ENCODE measurements at regions not wholly inside any gene's neighbourhood (a gene's known extent, or its start where the extent isn't known, plus 50 kb on each side); places are given as distances from the start of the nearest gene placed in this dataset.
A peak's percentile ranks its signal among the peaks of the same experiment; 100 is the strongest.

GRCh38 chr4:159435561-159436023 is 332.7 kb downstream of the RAPGEF2 start:
- intact Hi-C loops (cut with micrococcal nuclease) = no loop called here
- no peak for ATAC-seq
- DNase-seq = no peak

GRCh38 chr4:159443975-159444374 is 341.1 kb downstream of the RAPGEF2 start:
- intact Hi-C loops (cut with micrococcal nuclease) = loop anchor here (10.0 kb wide), 2 partner anchors 149 to 709 kb away; no protein-coding TSS in a partner anchor
- no peak for ATAC-seq

GRCh38 chr4:159444678-159445077 is 341.8 kb downstream of the RAPGEF2 start:
- no peak for ATAC-seq
- DNase-seq = no peak
- intact Hi-C loops (cut with micrococcal nuclease) = loop anchor here (10.0 kb wide), 2 partner anchors 150 to 710 kb away; no protein-coding TSS in a partner anchor

More at GRCh38 chr4:159443975-159444374, 341.1 kb downstream of the RAPGEF2 start:
- no peak for DNase-seq

- peak; percentile 86 for ATAC-seq
- no peak for DNase-seq
- intact Hi-C loops (cut with micrococcal nuclease) = loop anchor here (10.0 kb wide), 2 partner anchors 151 to 711 kb away; no protein-coding TSS in a partner anchor
These were observed 342.8 kb downstream of the RAPGEF2 start for GRCh38 chr4:159445692-159446091.

GRCh38 chr4:159446266-159446976 is 343.5 kb downstream of the RAPGEF2 start:
- DNase-seq = peak; percentile 44

GRCh38 chr4:159447296-159447695 is 344.4 kb downstream of the RAPGEF2 start:
- ATAC-seq (no peak), DNase-seq (no peak)
- intact Hi-C loops (cut with micrococcal nuclease) = loop anchor here (10.0 kb wide), 2 partner anchors 152 to 712 kb away; no protein-coding TSS in a partner anchor

More at GRCh38 chr4:159446266-159446976, 343.5 kb downstream of the RAPGEF2 start:
- peak; percentile 98 for ATAC-seq
- intact Hi-C loops (cut with micrococcal nuclease) = loop anchor here (10.0 kb wide), 2 partner anchors 152 to 712 kb away; no protein-coding TSS in a partner anchor

- DNase-seq (no peak), ATAC-seq (no peak)
- intact Hi-C loops (cut with micrococcal nuclease) = loop anchor here (10.0 kb wide), 1 partner anchor 596 kb away; no protein-coding TSS in a partner anchor
These were observed 348.1 kb downstream of the RAPGEF2 start for GRCh38 chr4:159451006-159451405.

- DNase-seq (no peak), ATAC-seq (no peak)
- intact Hi-C loops (cut with micrococcal nuclease) = loop anchor here (10.0 kb wide), 1 partner anchor 601 kb away; no protein-coding TSS in a partner anchor
These were observed 352.9 kb downstream of the RAPGEF2 start for GRCh38 chr4:159455675-159456237.

- intact Hi-C loops (cut with micrococcal nuclease) = no loop called here
- ATAC-seq = no peak
- no peak for DNase-seq
These were observed 357.5 kb downstream of the RAPGEF2 start for GRCh38 chr4:159460371-159460770.

- ATAC-seq = no peak
- no peak for DNase-seq
- intact Hi-C loops (cut with micrococcal nuclease) = no loop called here
These were observed 360.4 kb downstream of the RAPGEF2 start for GRCh38 chr4:159463235-159463634.

GRCh38 chr4:159464302-159464701 is 361.4 kb downstream of the RAPGEF2 start:
- intact Hi-C loops (cut with micrococcal nuclease) = no loop called here
- no peak for DNase-seq
- no peak for ATAC-seq

GRCh38 chr4:159476886-159477285 is 374.0 kb downstream of the RAPGEF2 start:
- DNase-seq = no peak
- intact Hi-C loops (cut with micrococcal nuclease) = no loop called here
- no peak for ATAC-seq

GRCh38 chr4:159480826-159481225 is 377.9 kb downstream of the RAPGEF2 start:
- ATAC-seq = peak; percentile 83
- no peak for DNase-seq
- intact Hi-C loops (cut with micrococcal nuclease) = no loop called here

GRCh38 chr4:159481936-159482335 is 379.1 kb downstream of the RAPGEF2 start:
- intact Hi-C loops (cut with micrococcal nuclease) = no loop called here
- ATAC-seq (no peak), DNase-seq (no peak)

- intact Hi-C loops (cut with micrococcal nuclease) = no loop called here
- no peak for ATAC-seq
- no peak for DNase-seq
These were observed 380.4 kb downstream of the RAPGEF2 start for GRCh38 chr4:159483110-159483781.

GRCh38 chr4:159483782-159484741 is 381.2 kb downstream of the RAPGEF2 start:
- no peak for DNase-seq
- ATAC-seq = no peak
- intact Hi-C loops (cut with micrococcal nuclease) = no loop called here

- ATAC-seq (no peak), DNase-seq (no peak)
- intact Hi-C loops (cut with micrococcal nuclease) = no loop called here
These were observed 382.0 kb downstream of the RAPGEF2 start for GRCh38 chr4:159484864-159485263.

GRCh38 chr4:159487284-159487747 is 384.4 kb downstream of the RAPGEF2 start:
- DNase-seq = no peak

GRCh38 chr4:159489646-159490045 is 386.8 kb downstream of the RAPGEF2 start:
- intact Hi-C loops (cut with micrococcal nuclease) = no loop called here
- no peak for ATAC-seq
- no peak for DNase-seq

More at GRCh38 chr4:159487284-159487747, 384.4 kb downstream of the RAPGEF2 start:
- peak; percentile 83 for ATAC-seq
- intact Hi-C loops (cut with micrococcal nuclease) = no loop called here

Measured in left ventricle myocardium superior (tissue), 1 donor.